Effector CD4-positive, alpha-beta T cell (primary cell): ENCODE measurements at regions not wholly inside any gene's neighbourhood (a gene's known extent, or its start where the extent isn't known, plus 50 kb on each side); places are given as distances from the start of the nearest gene placed in this dataset.
"Not testable (repeated sequence)": the region's sequence is repeated elsewhere in the genome, so short reads cannot be mapped to it uniquely, and the experiment has no call there.

Source experiments
- DNase-seq: peaks from one replicate; pipeline ENCODE4 v3.0.0-alpha.2; 2020

- DNase-seq: no peak
Measured at GRCh38 chr9:27829621-27830020, 256.3 kb upstream of the C9orf72 start.

- DNase-seq: not testable (repeated sequence)
Measured at GRCh38 chr9:27832108-27832507, 258.8 kb upstream of the C9orf72 start.

GRCh38 chr9:27835286-27835685 lies 262.0 kb upstream of the C9orf72 start:
- DNase-seq: no peak

GRCh38 chr9:27835746-27836145 lies 262.5 kb upstream of the C9orf72 start:
- DNase-seq: no peak

GRCh38 chr9:27836661-27837401 lies 263.6 kb upstream of the C9orf72 start:
- DNase-seq: no peak

- no peak for DNase-seq
Measured at GRCh38 chr9:27838876-27839275, 265.6 kb upstream of the C9orf72 start.

- DNase-seq: not testable (repeated sequence)
Measured at GRCh38 chr9:27839767-27840166, 266.5 kb upstream of the C9orf72 start.

- DNase-seq: no peak
Measured at GRCh38 chr9:27844797-27845196, 271.5 kb upstream of the C9orf72 start.

- no peak for DNase-seq
Measured at GRCh38 chr9:27847380-27847779, 274.1 kb upstream of the C9orf72 start.

GRCh38 chr9:27847818-27848217 lies 274.5 kb upstream of the C9orf72 start:
- no peak for DNase-seq

- DNase-seq: no peak
Measured at GRCh38 chr9:27848315-27848714, 275.0 kb upstream of the C9orf72 start.

GRCh38 chr9:27851858-27852257 lies 278.6 kb upstream of the C9orf72 start:
- no peak for DNase-seq

GRCh38 chr9:27853529-27853928 lies 280.2 kb upstream of the C9orf72 start:
- DNase-seq: no peak

GRCh38 chr9:27856054-27856453 lies 282.8 kb upstream of the C9orf72 start:
- no peak for DNase-seq

- DNase-seq: no peak
Measured at GRCh38 chr9:27856748-27857147, 283.5 kb upstream of the C9orf72 start.

- no peak for DNase-seq
Measured at GRCh38 chr9:27861887-27862286, 288.6 kb upstream of the C9orf72 start.

GRCh38 chr9:27864644-27865438 lies 291.6 kb upstream of the C9orf72 start:
- DNase-seq: no peak

GRCh38 chr9:27866741-27867140 lies 293.5 kb upstream of the C9orf72 start:
- DNase-seq: no peak

GRCh38 chr9:27870404-27870803 lies 297.1 kb upstream of the C9orf72 start:
- no peak for DNase-seq

GRCh38 chr9:27880156-27880555 lies 306.9 kb upstream of the C9orf72 start:
- DNase-seq: no peak

GRCh38 chr9:27880635-27881034 lies 307.4 kb upstream of the C9orf72 start:
- no peak for DNase-seq

- DNase-seq: no peak
Measured at GRCh38 chr9:27888661-27889295, 315.5 kb upstream of the C9orf72 start.

GRCh38 chr9:27924502-27924901 lies 351.2 kb upstream of the C9orf72 start:
- DNase-seq: no peak

- no peak for DNase-seq
Measured at GRCh38 chr9:27925815-27926214, 352.5 kb upstream of the C9orf72 start.
